H1 (cell line): ENCODE measurements at regions not wholly inside any gene's neighbourhood (a gene's known extent, or its start where the extent isn't known, plus 50 kb on each side); places are given as distances from the start of the nearest gene placed in this dataset.
A peak's percentile ranks its signal among the peaks of the same experiment; 100 is the strongest.

Experiments used
- CTCF ChIA-PET: fragments of 300-600 bp; sonication (Branson Sonifier 250); formaldehyde crosslinking; loops from one replicate; lab custom pipeline; 2021; ENCODE audit not compliant: partially characterized antibody; lab: Charles Lee
- POLR2A ChIA-PET: fragments of 300-600 bp; sonication (Branson Sonifier 250); formaldehyde crosslinking; loops from one replicate; lab custom pipeline; 2021; ENCODE audit warnings: inconsistent platforms; ENCODE audit not compliant: partially characterized antibody; lab: Charles Lee
- DNase-seq, 2 experiments: peaks; one replicate each; pipeline versions ENCODE4 v3.0.0 to v3.0.0-alpha.2; 2010 to 2022; ENCODE audit warnings: low spot score in 2 of 2, low read depth in 1 of 2, mixed read lengths in 1 of 2
- FAIRE-seq: peaks from 2 replicates; lab custom pipeline; 2011; peaks lifted over from hg19 to GRCh38; lab: Jason Lieb, UNC
- H2AFZ ChIP-seq: 2 replicates; pipeline ENCODE4 v1.8.1; 2012; ENCODE audit warnings: low read length, inconsistent platforms
- H2AK5ac ChIP-seq: 2 replicates; pipeline ENCODE4 v1.6.1; 2013; ENCODE audit warnings: low read depth, low read length
- H2BK120ac ChIP-seq: replicated peaks from 2 replicates; pipeline ENCODE3; 2013; ENCODE audit warnings: low read depth, low read length, inconsistent platforms
- H2BK12ac ChIP-seq: 2 replicates; pipeline ENCODE4 v1.6.1; 2013; ENCODE audit warnings: low read depth, low read length
- H2BK15ac ChIP-seq: 2 replicates; pipeline ENCODE4 v1.6.1; 2013; ENCODE audit warnings: low read length
- H2BK20ac ChIP-seq: 2 replicates; pipeline ENCODE4 v1.6.1; 2013; ENCODE audit warnings: low read length
- H2BK5ac ChIP-seq: 2 replicates; pipeline ENCODE4 v1.6.1; 2013; ENCODE audit warnings: low read depth, low read length
- H3K14ac ChIP-seq: 2 replicates; pipeline ENCODE4 v1.6.1; 2013; ENCODE audit warnings: inconsistent platforms; ENCODE audit not compliant: insufficient read length
- H3K18ac ChIP-seq: 2 replicates; pipeline ENCODE4 v1.6.1; 2013; ENCODE audit warnings: low read length; ENCODE audit errors: extremely low read depth
- H3K23ac ChIP-seq: 2 replicates; pipeline ENCODE4 v1.6.1; 2013; ENCODE audit warnings: inconsistent platforms; ENCODE audit not compliant: insufficient read length
- H3K23me2 ChIP-seq: 2 replicates; pipeline ENCODE4 v1.6.1; 2013; ENCODE audit warnings: low read depth, low read length
- H3K27ac ChIP-seq: 2 replicates; pipeline ENCODE4 v1.6.1; 2011; ENCODE audit warnings: low read depth, low read length, inconsistent platforms
- H3K27me3 ChIP-seq, 4 experiments: replicated peaks in 1 of 4; 1 replicate in 1 of 4; 2 replicates in 3 of 4; pipeline versions ENCODE4 v1.6.1 to v1.8.1; 2011 to 2013; ENCODE audit warnings: low read length in 3 of 4, mild to moderate bottlenecking in 3 of 4, inconsistent platforms in 2 of 4, mixed read lengths in 2 of 4, moderate library complexity in 1 of 4; ENCODE audit not compliant: control insufficient read depth in 3 of 4, insufficient read depth in 3 of 4; ENCODE audit errors: extremely low read depth in 1 of 4
- H3K36me3 ChIP-seq, 4 experiments: 2 replicates each; pipeline versions ENCODE4 v1.6.1 to v1.8.1; 2011 to 2013; ENCODE audit warnings: mild to moderate bottlenecking in 4 of 4, low read length in 3 of 4, moderate library complexity in 2 of 4, control low read depth in 1 of 4, inconsistent platforms in 1 of 4; ENCODE audit not compliant: insufficient read depth in 4 of 4, control insufficient read depth in 2 of 4
- H3K4ac ChIP-seq: replicated peaks from 2 replicates; pipeline ENCODE3; 2013; ENCODE audit warnings: low read length, low read depth, mixed read lengths, inconsistent platforms; ENCODE audit not compliant: insufficient read length
- H3K4me1 ChIP-seq, 4 experiments: replicated peaks in 1 of 4; 1 replicate in 1 of 4; 2 replicates in 3 of 4; pipeline versions ENCODE4 v1.6.1 to v1.8.1; 2011 to 2013; ENCODE audit warnings: low read length in 3 of 4, inconsistent platforms in 2 of 4, mixed read lengths in 1 of 4; ENCODE audit not compliant: insufficient read depth in 4 of 4, control insufficient read depth in 3 of 4
- H3K4me2 ChIP-seq, 2 experiments: 2 replicates each; pipeline versions ENCODE4 v1.6.1 to v1.8.1; 2011 to 2013; ENCODE audit warnings: low read depth in 2 of 2, low read length in 2 of 2, control low read depth in 1 of 2, inconsistent platforms in 1 of 2, mild to moderate bottlenecking in 1 of 2; ENCODE audit not compliant: insufficient read depth in 1 of 2
- H3K4me3 ChIP-seq, 4 experiments: fragments of 200-600, 300-600 bp in 1 of 4; sonication (generic), shearing (Covaris generic), sonication (Bioruptor Twin) in 1 of 4; 2 replicates each; pipeline versions ENCODE4 v1.5.1 to v1.8.1; 2011 to 2016; ENCODE audit warnings: low read length in 4 of 4, low read depth in 3 of 4, control low read depth in 2 of 4, inconsistent platforms in 2 of 4, mild to moderate bottlenecking in 2 of 4, mixed read lengths in 1 of 4, moderate library complexity in 1 of 4; ENCODE audit not compliant: insufficient read depth in 2 of 4; ENCODE audit errors: extremely low read depth in 1 of 4
- H3K56ac ChIP-seq: replicated peaks from 2 replicates; pipeline ENCODE3; 2013; ENCODE audit warnings: low read depth, mild to moderate bottlenecking, mixed read lengths, low read length, inconsistent platforms; ENCODE audit not compliant: insufficient read length
- H3K79me1 ChIP-seq: 2 replicates; pipeline ENCODE4 v1.6.1; 2013; ENCODE audit warnings: low read depth, low read length, control low read depth
- H3K79me2 ChIP-seq, 2 experiments: 2 replicates each; pipeline versions ENCODE4 v1.6.1 to v1.8.1; 2012 to 2013; ENCODE audit warnings: low read length in 2 of 2, mild to moderate bottlenecking in 2 of 2, inconsistent platforms in 1 of 2; ENCODE audit not compliant: insufficient read depth in 2 of 2, control insufficient read depth in 1 of 2
- H3K9ac ChIP-seq, 4 experiments: replicated peaks in 1 of 4; 1 replicate in 1 of 4; 2 replicates in 3 of 4; pipeline versions ENCODE4 v1.6.1 to v1.8.1; 2011 to 2013; ENCODE audit warnings: low read depth in 3 of 4, low read length in 3 of 4, control low read depth in 2 of 4, mild to moderate bottlenecking in 2 of 4, moderate library complexity in 2 of 4, inconsistent platforms in 1 of 4; ENCODE audit errors: extremely low read depth in 1 of 4
- H3K9me3 ChIP-seq, 2 experiments: 2 replicates each; pipeline versions ENCODE4 v1.6.1 to v1.8.1; 2012 to 2013; ENCODE audit warnings: mild to moderate bottlenecking in 2 of 2, moderate library complexity in 2 of 2, control low read depth in 1 of 2, inconsistent platforms in 1 of 2, low read depth in 1 of 2, low read length in 1 of 2, mixed read lengths in 1 of 2; ENCODE audit not compliant: insufficient read depth in 2 of 2
- H4K20me1 ChIP-seq, 2 experiments: replicated peaks in 1 of 2; 2 replicates each; pipeline versions ENCODE3 to v1.8.1; 2011 to 2013; ENCODE audit warnings: inconsistent platforms in 2 of 2, low read length in 2 of 2, mild to moderate bottlenecking in 1 of 2; ENCODE audit not compliant: insufficient read depth in 2 of 2, control insufficient read depth in 1 of 2
- H4K5ac ChIP-seq: 2 replicates; pipeline ENCODE4 v1.6.1; 2013; ENCODE audit warnings: low read length, low read depth, mixed read lengths, inconsistent platforms; ENCODE audit not compliant: insufficient read length
- H4K8ac ChIP-seq: 2 replicates; pipeline ENCODE4 v1.8.0; 2013; ENCODE audit warnings: mild to moderate bottlenecking, moderate library complexity, low read length, inconsistent platforms; ENCODE audit not compliant: insufficient read depth; ENCODE audit errors: extremely low read depth
- H4K91ac ChIP-seq: replicated peaks from 2 replicates; pipeline ENCODE3; 2013; ENCODE audit warnings: low read length, mixed read lengths, inconsistent platforms; ENCODE audit not compliant: insufficient read length
- BRCA1 ChIP-seq: IDR thresholded peaks from 2 replicates; pipeline ENCODE4 v1.6.1; 2012; ENCODE audit warnings: low read depth, low read length, improper control_type of control experiment
- RAD21 ChIP-seq, 2 experiments: IDR thresholded peaks in 1 of 2; conservative IDR thresholded peaks in 1 of 2; 2 replicates each; pipeline ENCODE4 v1.6.1; 2011; ENCODE audit warnings: low read depth in 2 of 2, low read length in 2 of 2, improper control_type of control experiment in 1 of 2, inconsistent platforms in 1 of 2, mild to moderate bottlenecking in 1 of 2, moderate library complexity in 1 of 2
- WGBS, 2 experiments: shearing (Covaris generic) in 1 of 2; methylation state at CpG; one replicate each; pipeline versions ENCODE4 v1.1.6 to v1.1.7; 2013 to 2015; ENCODE audit warnings: low lambda C conversion rate in 2 of 2, mixed read lengths in 2 of 2, inconsistent platforms in 1 of 2, low coverage in 1 of 2, missing lambda C conversion rate in 1 of 2; ENCODE audit not compliant: insufficient replicate concordance in 2 of 2, insufficient coverage in 1 of 2, insufficient read length in 1 of 2; ENCODE audit errors: extremely low coverage in 1 of 2, missing lambda C conversion rate in 1 of 2; 5-methylcytosine and 5-hydroxymethylcytosine counted together
- TF ChIP-seq, protein P1 (sequence below), 3 experiments: IDR thresholded peaks; 1 replicate in 2 of 3; 2 replicates in 1 of 3; pipeline versions ENCODE4 v1.5.1 to v1.6.1; 2011; ENCODE audit warnings: low read length in 3 of 3, mild to moderate bottlenecking in 3 of 3, inconsistent platforms in 2 of 3, low read depth in 1 of 3, moderate library complexity in 1 of 3; ENCODE audit not compliant: insufficient read depth in 1 of 3; ENCODE audit errors: control extremely low read depth in 1 of 3

- Histone ChIP-seq H3K23ac (no peak overlapping the region), H3K18ac (no peak overlapping the region), H4K20me1 (no peaks in the 10 kb centered on the region), H2AK5ac (no peak overlapping the region), H3K27me3 (no peaks in the 10 kb centered on the region), H3K23me2 (no peaks in the 10 kb centered on the region), H2BK120ac (no peak overlapping the region), H3K4ac (no peak overlapping the region), H3K9me3 (no peaks in the 10 kb centered on the region), H3K4me1 (no peaks in the 10 kb centered on the region), H3K14ac (no peak overlapping the region), H3K27ac (no peak overlapping the region), H3K79me1 (no peaks in the 10 kb centered on the region), H3K36me3 (no peaks in the 10 kb centered on the region), H4K5ac (no peak overlapping the region), H3K9ac (no peak overlapping the region), H3K4me3 (no peak overlapping the region), H2AFZ (no peak overlapping the region), H2BK20ac (no peak overlapping the region), H3K56ac (no peak overlapping the region), H2BK12ac (no peak overlapping the region), H3K79me2 (no peaks in the 10 kb centered on the region), H2BK15ac (no peak overlapping the region), H4K8ac (no peak overlapping the region), H4K91ac (no peak overlapping the region), H2BK5ac (no peak overlapping the region), H3K4me2 (no peak overlapping the region)
- DNase-seq (no peak), FAIRE-seq (no peak)
- ChIA-PET POLR2A (no interaction called here), CTCF (interaction anchor here (0.7 to 1.5 kb wide), 9 partner anchors 12 to 919 kb away, joined by 3 to 7 read pairs (median 3); no protein-coding TSS in a partner anchor)
- 100% methylated on average over 2 of the region's 2 CpGs; no CpG with 5 or more reads in 1 of the 2 experiments for WGBS, 2 experiments
- TF ChIP-seq BRCA1 (no peak), RAD21 (IDR thresholded peaks at IDR 0.05 in 1 of 2, conservative IDR thresholded peaks at IDR 0.05 in 1 of 2; ENCODE audit: low read depth in 2 of 2, low read length in 2 of 2) (peak; percentile 60 to 61)
- TF ChIP-seq, protein P1, sequence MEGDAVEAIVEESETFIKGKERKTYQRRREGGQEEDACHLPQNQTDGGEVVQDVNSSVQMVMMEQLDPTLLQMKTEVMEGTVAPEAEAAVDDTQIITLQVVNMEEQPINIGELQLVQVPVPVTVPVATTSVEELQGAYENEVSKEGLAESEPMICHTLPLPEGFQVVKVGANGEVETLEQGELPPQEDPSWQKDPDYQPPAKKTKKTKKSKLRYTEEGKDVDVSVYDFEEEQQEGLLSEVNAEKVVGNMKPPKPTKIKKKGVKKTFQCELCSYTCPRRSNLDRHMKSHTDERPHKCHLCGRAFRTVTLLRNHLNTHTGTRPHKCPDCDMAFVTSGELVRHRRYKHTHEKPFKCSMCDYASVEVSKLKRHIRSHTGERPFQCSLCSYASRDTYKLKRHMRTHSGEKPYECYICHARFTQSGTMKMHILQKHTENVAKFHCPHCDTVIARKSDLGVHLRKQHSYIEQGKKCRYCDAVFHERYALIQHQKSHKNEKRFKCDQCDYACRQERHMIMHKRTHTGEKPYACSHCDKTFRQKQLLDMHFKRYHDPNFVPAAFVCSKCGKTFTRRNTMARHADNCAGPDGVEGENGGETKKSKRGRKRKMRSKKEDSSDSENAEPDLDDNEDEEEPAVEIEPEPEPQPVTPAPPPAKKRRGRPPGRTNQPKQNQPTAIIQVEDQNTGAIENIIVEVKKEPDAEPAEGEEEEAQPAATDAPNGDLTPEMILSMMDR (IDR thresholded peaks at IDR 0.05; ENCODE audit: control extremely low read depth in 1 of 3, insufficient read depth in 1 of 3, low read depth in 1 of 3, low read length in 3 of 3) = peak in 2 of 3 experiments; percentile 30 to 41; a peak in 3 of 4 replicates
These were observed 756.6 kb upstream of the ARPP21 start for GRCh38 chr3:34882764-34883163.
